ENCODE measurements at regions not wholly inside any gene's neighbourhood (a gene's known extent, or its start where the extent isn't known, plus 50 kb on each side); places are given as distances from the start of the nearest gene placed in this dataset.

GRCh38 chr3:115549071-115549470 is 74.2 kb upstream of the GAP43 start:
- Histone ChIP-seq H3K4me3 (no peak overlapping the region), H3K4me1 (peaks cover 0 to 4% (median 0%) of the 10 kb centered on the region in 3 donors), H3K9me3 (no peaks in the 10 kb centered on the region), H3K36me3 (no peaks in the 10 kb centered on the region), H3K27ac (no peak overlapping the region), H3K27me3 (no peaks in the 10 kb centered on the region)
- ATAC-seq: no peak
- TF ChIP-seq CTCF (IDR thresholded peaks at IDR 0.05): no peak
- no peak for TF ChIP-seq POLR2A (IDR thresholded peaks at IDR 0.05)
- no peak for TF ChIP-seq EP300 (IDR thresholded peaks at IDR 0.05)
- TF ChIP-seq POLR2AphosphoS5 (IDR thresholded peaks at IDR 0.05): no peak
- WGBS, 2 donors (ENCODE audit: low coverage in 1 of 2): 25 to 46% methylated on average over 2 of the region's 2 CpGs

- no CpG with 5 or more reads among the region's 1 CpG for WGBS, 2 donors (ENCODE audit: low coverage in 1 of 2)
Observed at GRCh38 chr3:115550285-115550761, 73.0 kb upstream of the GAP43 start.

GRCh38 chr3:115551016-115551415 is 72.3 kb upstream of the GAP43 start:
- TF ChIP-seq POLR2A (IDR thresholded peaks at IDR 0.05) (no peak), POLR2AphosphoS5 (IDR thresholded peaks at IDR 0.05) (no peak), CTCF (IDR thresholded peaks at IDR 0.05) (no peak), EP300 (IDR thresholded peaks at IDR 0.05) (no peak)
- Histone ChIP-seq H3K27me3 (no peaks in the 10 kb centered on the region), H3K9me3 (no peaks in the 10 kb centered on the region), H3K4me1 (peaks cover 0 to 4% (median 0%) of the 10 kb centered on the region in 3 donors), H3K4me3 (no peak overlapping the region), H3K27ac (no peak overlapping the region), H3K36me3 (no peaks in the 10 kb centered on the region)
- 46 to 59% methylated on average over 1 of the region's 1 CpG for WGBS, 2 donors (ENCODE audit: low coverage in 1 of 2)
- no peak for ATAC-seq

More at GRCh38 chr3:115550285-115550761, 73.0 kb upstream of the GAP43 start:
- H3K27me3 ChIP-seq: no peaks in the 10 kb centered on the region
- no peaks in the 10 kb centered on the region for H3K36me3 ChIP-seq
- ATAC-seq: peak; percentile 59
- H3K27ac ChIP-seq: peak overlapping the region in 2 of 4 donors; percentile 35 to 47
- no peaks in the 10 kb centered on the region for H3K9me3 ChIP-seq
- peaks cover 0 to 4% (median 0%) of the 10 kb centered on the region in 3 donors for H3K4me1 ChIP-seq
- no peak overlapping the region for H3K4me3 ChIP-seq
- TF ChIP-seq CTCF (IDR thresholded peaks at IDR 0.05): no peak
- TF ChIP-seq EP300 (IDR thresholded peaks at IDR 0.05): no peak
- peak; percentile 7 for TF ChIP-seq POLR2AphosphoS5 (IDR thresholded peaks at IDR 0.05)
- no peak for TF ChIP-seq POLR2A (IDR thresholded peaks at IDR 0.05)

GRCh38 chr3:115552007-115552406 is 71.3 kb upstream of the GAP43 start:
- no peak for ATAC-seq
- H3K36me3 ChIP-seq: no peaks in the 10 kb centered on the region

More at GRCh38 chr3:115552007-115552406, 71.3 kb upstream of the GAP43 start:
- no peak overlapping the region for H3K27ac ChIP-seq
- no peaks in the 10 kb centered on the region for H3K9me3 ChIP-seq
- no peaks in the 10 kb centered on the region for H3K27me3 ChIP-seq
- TF ChIP-seq CTCF (IDR thresholded peaks at IDR 0.05) (no peak), EP300 (IDR thresholded peaks at IDR 0.05) (no peak), POLR2A (IDR thresholded peaks at IDR 0.05) (no peak), POLR2AphosphoS5 (IDR thresholded peaks at IDR 0.05) (no peak)
- H3K4me3 ChIP-seq: no peak overlapping the region
- WGBS, 2 donors (ENCODE audit: low coverage in 1 of 2): 71 to 75% methylated on average over 3 of the region's 3 CpGs
- H3K4me1 ChIP-seq: peaks cover 0 to 4% (median 0%) of the 10 kb centered on the region in 3 donors
